ENCODE measurements at regions not wholly inside any gene's neighbourhood (a gene's known extent, or its start where the extent isn't known, plus 50 kb on each side); places are given as distances from the start of the nearest gene placed in this dataset.

- H3K9me3 ChIP-seq (ENCODE audit: severe bottlenecking), result peaks cover 5% of the 10 kb centered on the region
Observed at GRCh38 chr2:4018535-4018934, 315.2 kb downstream of the DCDC2C start.

GRCh38 chr2:4020153-4020552 lies 316.8 kb downstream of the DCDC2C start:
- Histone ChIP-seq H3K36me3 (no peaks in the 10 kb centered on the region), H3K27ac (no peak overlapping the region), H3K9me3 (ENCODE audit: severe bottlenecking) (peaks cover 5% of the 10 kb centered on the region), H3K4me3 (ENCODE audit: low read depth, low read length) (no peak overlapping the region), H3K27me3 (ENCODE audit: insufficient read depth, low read depth, severe bottlenecking) (no peaks in the 10 kb centered on the region)
- TF ChIP-seq CTCF (IDR thresholded peaks at IDR 0.05; ENCODE audit: low read depth, low read length), result no peak
- no peak for DNase-seq

More at GRCh38 chr2:4018535-4018934, 315.2 kb downstream of the DCDC2C start:
- no peak overlapping the region for H3K27ac ChIP-seq
- DNase-seq, result no peak
- no peak for TF ChIP-seq CTCF (IDR thresholded peaks at IDR 0.05; ENCODE audit: low read depth, low read length)
- H3K4me3 ChIP-seq (ENCODE audit: low read depth, low read length), result no peak overlapping the region
- H3K36me3 ChIP-seq, result no peaks in the 10 kb centered on the region
- no peaks in the 10 kb centered on the region for H3K27me3 ChIP-seq (ENCODE audit: insufficient read depth, low read depth, severe bottlenecking)

- H3K36me3 ChIP-seq, result no peaks in the 10 kb centered on the region
- no peak for TF ChIP-seq CTCF (IDR thresholded peaks at IDR 0.05; ENCODE audit: low read depth, low read length)
- peaks cover 5% of the 10 kb centered on the region for H3K9me3 ChIP-seq (ENCODE audit: severe bottlenecking)
- no peak overlapping the region for H3K27ac ChIP-seq
- DNase-seq, result no peak
- H3K4me3 ChIP-seq (ENCODE audit: low read depth, low read length), result no peak overlapping the region
- H3K27me3 ChIP-seq (ENCODE audit: insufficient read depth, low read depth, severe bottlenecking), result no peaks in the 10 kb centered on the region
Observed at GRCh38 chr2:4020649-4021048, 317.3 kb downstream of the DCDC2C start.

- Histone ChIP-seq H3K27me3 (ENCODE audit: insufficient read depth, low read depth, severe bottlenecking) (no peaks in the 10 kb centered on the region), H3K9me3 (ENCODE audit: severe bottlenecking) (no peaks in the 10 kb centered on the region), H3K27ac (no peak overlapping the region), H3K4me3 (ENCODE audit: low read depth, low read length) (no peak overlapping the region), H3K36me3 (no peaks in the 10 kb centered on the region)
- no peak for TF ChIP-seq CTCF (IDR thresholded peaks at IDR 0.05; ENCODE audit: low read depth, low read length)
- no peak for DNase-seq
Observed at GRCh38 chr2:4024605-4025004, 321.2 kb downstream of the DCDC2C start.

GRCh38 chr2:4029081-4029480 lies 325.7 kb downstream of the DCDC2C start:
- Histone ChIP-seq H3K36me3 (no peaks in the 10 kb centered on the region), H3K27me3 (ENCODE audit: insufficient read depth, low read depth, severe bottlenecking) (no peaks in the 10 kb centered on the region), H3K9me3 (ENCODE audit: severe bottlenecking) (no peaks in the 10 kb centered on the region), H3K27ac (no peak overlapping the region), H3K4me3 (ENCODE audit: low read depth, low read length) (no peak overlapping the region)
- no peak for DNase-seq
- no peak for TF ChIP-seq CTCF (IDR thresholded peaks at IDR 0.05; ENCODE audit: low read depth, low read length)

GRCh38 chr2:4039896-4040295 lies 336.5 kb downstream of the DCDC2C start:
- Histone ChIP-seq H3K4me3 (ENCODE audit: low read depth, low read length) (no peak overlapping the region), H3K27me3 (ENCODE audit: insufficient read depth, low read depth, severe bottlenecking) (no peaks in the 10 kb centered on the region), H3K9me3 (ENCODE audit: severe bottlenecking) (peaks cover 2% of the 10 kb centered on the region), H3K27ac (no peak overlapping the region), H3K36me3 (no peaks in the 10 kb centered on the region)
- DNase-seq, result no peak
- no peak for TF ChIP-seq CTCF (IDR thresholded peaks at IDR 0.05; ENCODE audit: low read depth, low read length)

All from WERI-Rb-1 (cell line).